ENCODE measurements at regions not wholly inside any gene's neighbourhood (a gene's known extent, or its start where the extent isn't known, plus 50 kb on each side); places are given as distances from the start of the nearest gene placed in this dataset.

- no peak for TF ChIP-seq CTCF (conservative IDR thresholded peaks at IDR 0.05; ENCODE audit: low read length)
- no peak for TF ChIP-seq EZH2phosphoT487 (IDR thresholded peaks at IDR 0.05; ENCODE audit: borderline replicate concordance)
Observed at GRCh38 chr4:177008836-177009501, 216.2 kb upstream of the VEGFC start.

All from Loucy (cell line).